Neural progenitor cell (in vitro differentiated cells): ENCODE measurements at regions not wholly inside any gene's neighbourhood (a gene's known extent, or its start where the extent isn't known, plus 50 kb on each side); places are given as distances from the start of the nearest gene placed in this dataset.
"Not testable (repeated sequence)": the region's sequence is repeated elsewhere in the genome, so short reads cannot be mapped to it uniquely, and the experiment has no call there.

Experiments
- CTCF ChIP-seq: fragments of 200-600 bp; sonication (generic); IDR thresholded peaks from 2 replicates; pipeline ENCODE4 v1.5.1; 2017; ENCODE audit warnings: antibody characterized with exemption, mild to moderate bottlenecking
- EZH2 ChIP-seq: fragments of 200-600 bp; sonication (generic); IDR thresholded peaks from 2 replicates; pipeline ENCODE4 v1.6.1; 2017; ENCODE audit warnings: antibody characterized with exemption, mild to moderate bottlenecking, moderate library complexity
- EZH2phosphoT487 ChIP-seq: fragments of 200-600 bp; sonication (generic); IDR thresholded peaks from 2 replicates; pipeline ENCODE4 v1.6.1; 2017; ENCODE audit warnings: antibody characterized with exemption

DNA sequence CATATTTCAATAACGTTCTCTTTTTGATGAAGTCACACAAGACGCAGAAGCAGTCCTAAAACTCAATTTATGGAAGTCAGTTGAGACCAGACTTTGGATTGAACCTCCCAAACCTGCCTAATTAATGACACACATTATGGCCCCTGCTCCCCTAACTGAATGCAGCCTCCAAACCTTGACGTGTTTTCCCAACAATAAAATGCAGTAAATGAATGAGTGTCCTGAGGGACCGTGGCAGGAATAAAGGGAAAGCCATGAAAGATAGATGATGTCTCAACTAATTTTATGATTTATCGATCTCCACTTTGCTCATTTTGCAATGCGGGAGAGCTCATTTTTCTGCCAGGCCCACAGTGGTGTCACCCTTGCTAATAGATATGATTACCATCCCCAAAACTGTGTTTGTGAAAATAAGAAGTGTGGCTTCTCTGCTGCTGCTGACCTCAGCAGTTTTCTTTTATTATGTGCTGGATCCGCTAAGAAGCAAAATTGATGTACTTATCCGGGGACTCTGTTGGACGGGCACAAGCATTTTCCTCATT lies 189.9 kb downstream of the NPIPA8 start:
- TF ChIP-seq CTCF, EZH2, EZH2phosphoT487: not testable (repeated sequence)
